Keratinocyte (primary cell): ENCODE measurements at regions not wholly inside any gene's neighbourhood (a gene's known extent, or its start where the extent isn't known, plus 50 kb on each side); places are given as distances from the start of the nearest gene placed in this dataset.

Experiments
- DNase-seq: peaks from one replicate; pipeline ENCODE4 v3.0.0-alpha.2; 2011; ENCODE audit warnings: low read depth, missing footprints, low spot score
- FAIRE-seq: peaks from 2 replicates; lab custom pipeline; 2011; peaks lifted over from hg19 to GRCh38; lab: Jason Lieb, UNC
- H2AFZ ChIP-seq: 2 replicates; pipeline ENCODE4 v1.6.0; 2012; ENCODE audit warnings: low read length, control low read depth, inconsistent platforms; ENCODE audit not compliant: control insufficient read depth
- H3K27ac ChIP-seq: 2 replicates; pipeline ENCODE4 v1.5.1; 2011; ENCODE audit warnings: low read length; ENCODE audit not compliant: control insufficient read depth, insufficient read depth
- H3K27me3 ChIP-seq: 3 replicates; pipeline ENCODE4 v1.6.0; 2011; ENCODE audit warnings: low read length; ENCODE audit not compliant: control insufficient read depth, insufficient read depth; ENCODE audit errors: extremely low read depth
- H3K36me3 ChIP-seq, 2 experiments: 2 replicates in 1 of 2; 3 replicates in 1 of 2; pipeline ENCODE4 v1.5.1; 2011; ENCODE audit warnings: low read length in 2 of 2, mild to moderate bottlenecking in 1 of 2; ENCODE audit not compliant: control insufficient read depth in 2 of 2, insufficient read depth in 2 of 2; ENCODE audit errors: extremely low read depth in 1 of 2
- H3K4me1 ChIP-seq: 3 replicates; pipeline ENCODE4 v1.5.1; 2011; ENCODE audit warnings: low read length; ENCODE audit not compliant: control insufficient read depth, insufficient read depth; ENCODE audit errors: extremely low read depth
- H3K4me2 ChIP-seq: 3 replicates; pipeline ENCODE4 v1.6.0; 2011; ENCODE audit warnings: low read depth, low read length; ENCODE audit not compliant: control insufficient read depth, insufficient read depth; ENCODE audit errors: extremely low read depth
- H3K4me3 ChIP-seq, 3 experiments: fragments of 200-600 bp in 1 of 3; sonication (generic) in 1 of 3; 2 replicates in 2 of 3; 3 replicates in 1 of 3; pipeline ENCODE4 v1.5.1; 2011 to 2016; ENCODE audit warnings: low read length in 3 of 3, mild to moderate bottlenecking in 3 of 3, control low read depth in 2 of 3, inconsistent platforms in 1 of 3, low read depth in 1 of 3, mixed read lengths in 1 of 3, mixed run types in 1 of 3, moderate library complexity in 1 of 3; ENCODE audit not compliant: control insufficient read depth in 2 of 3, insufficient read depth in 2 of 3; ENCODE audit errors: extremely low read depth in 1 of 3
- H3K79me2 ChIP-seq: 2 replicates; pipeline ENCODE4 v1.6.0; 2012; ENCODE audit warnings: low read length; ENCODE audit not compliant: control insufficient read depth, insufficient read depth
- H3K9ac ChIP-seq: 3 replicates; pipeline ENCODE4 v1.6.0; 2011; ENCODE audit warnings: low read length; ENCODE audit not compliant: control insufficient read depth, insufficient read depth; ENCODE audit errors: extremely low read depth
- H3K9me1 ChIP-seq: 3 replicates; pipeline ENCODE4 v1.6.0; 2011; ENCODE audit warnings: low read length; ENCODE audit not compliant: control insufficient read depth, insufficient read depth; ENCODE audit errors: extremely low read depth
- H3K9me3 ChIP-seq: 2 replicates; pipeline ENCODE4 v1.5.1; 2012; ENCODE audit warnings: low read depth, low read length; ENCODE audit not compliant: control insufficient read depth
- H4K20me1 ChIP-seq: 3 replicates; pipeline ENCODE4 v1.6.0; 2011; ENCODE audit warnings: low read length; ENCODE audit not compliant: control insufficient read depth, insufficient read depth; ENCODE audit errors: extremely low read depth
- CTCF ChIP-seq, 3 experiments: IDR thresholded peaks in 1 of 3; conservative IDR thresholded peaks in 1 of 3; optimal IDR thresholded peaks in 1 of 3; 2 replicates in 2 of 3; 3 replicates in 1 of 3; pipeline versions ENCODE3 to v1.5.1; 2011; ENCODE audit warnings: low read length in 3 of 3, mild to moderate bottlenecking in 3 of 3, moderate library complexity in 2 of 3, control low read depth in 1 of 3, inconsistent platforms in 1 of 3; ENCODE audit not compliant: insufficient read depth in 2 of 3; ENCODE audit errors: extremely low read depth in 1 of 3
- EZH2 ChIP-seq: IDR thresholded peaks from one replicate; pipeline ENCODE4 v1.6.1; 2012; ENCODE audit warnings: inconsistent platforms, mild to moderate bottlenecking, low read length, moderate library complexity
- dilution Hi-C: fragments of 300-500 bp; cut with MboI; formaldehyde crosslinking; loops from one replicate; pipeline ENCODE4 v1.7.0; 2020; ENCODE audit warnings: low sequenced_read_pairs; ENCODE audit not compliant: extremely low pct_ligation_motif_present

GRCh38 chr6:147105786-147106185 lies 98.4 kb upstream of the STXBP5 start:
- DNase-seq (no peak), FAIRE-seq (no peak)
- Histone ChIP-seq H3K9ac (no peak overlapping the region), H3K9me3 (no peaks in the 10 kb centered on the region), H3K9me1 (no peaks in the 10 kb centered on the region), H3K79me2 (no peaks in the 10 kb centered on the region), H3K27me3 (no peaks in the 10 kb centered on the region), H3K4me1 (no peaks in the 10 kb centered on the region), H3K4me2 (no peak overlapping the region), H3K4me3 (no peak overlapping the region), H3K36me3 (no peaks in the 10 kb centered on the region), H3K27ac (no peak overlapping the region), H2AFZ (no peak overlapping the region), H4K20me1 (no peaks in the 10 kb centered on the region)
- dilution Hi-C loops: no loop called here
- TF ChIP-seq CTCF (optimal IDR thresholded peaks at IDR 0.05 in 1 of 3, IDR thresholded peaks at IDR 0.05 in 1 of 3, conservative IDR thresholded peaks at IDR 0.05 in 1 of 3; ENCODE audit: extremely low read depth in 1 of 3, insufficient read depth in 2 of 3, low read length in 3 of 3) (no peak), EZH2 (no peak)

GRCh38 chr6:147106759-147107401 lies 97.3 kb upstream of the STXBP5 start:
- no peaks in the 10 kb centered on the region for H3K36me3 ChIP-seq
- DNase-seq (no peak), FAIRE-seq (no peak)
- TF ChIP-seq EZH2: no peak
- TF ChIP-seq CTCF (optimal IDR thresholded peaks at IDR 0.05 in 1 of 3, IDR thresholded peaks at IDR 0.05 in 1 of 3, conservative IDR thresholded peaks at IDR 0.05 in 1 of 3; ENCODE audit: extremely low read depth in 1 of 3, insufficient read depth in 2 of 3, low read length in 3 of 3): no peak
- no peak overlapping the region for H3K27ac ChIP-seq
- no peaks in the 10 kb centered on the region for H3K9me3 ChIP-seq
- no peak overlapping the region for H3K4me2 ChIP-seq
- no peaks in the 10 kb centered on the region for H3K27me3 ChIP-seq
- H3K9ac ChIP-seq: no peak overlapping the region
- no peaks in the 10 kb centered on the region for H3K9me1 ChIP-seq
- no peak overlapping the region for H3K4me3 ChIP-seq
- H4K20me1 ChIP-seq: no peaks in the 10 kb centered on the region
- H3K79me2 ChIP-seq: no peaks in the 10 kb centered on the region
- H2AFZ ChIP-seq: no peak overlapping the region
- no peaks in the 10 kb centered on the region for H3K4me1 ChIP-seq
- dilution Hi-C loops: no loop called here
